Endothelial cell of umbilical vein (primary cell): ENCODE measurements at regions not wholly inside any gene's neighbourhood (a gene's known extent, or its start where the extent isn't known, plus 50 kb on each side); places are given as distances from the start of the nearest gene placed in this dataset.

Experiments
- BruUV-seq: library from RNA; stranded (reverse); fragments of 400-500 nt; replicated peaks from 2 replicates; lab custom pipeline; 2021; lab: Mats Ljungman, UMichigan
- CTCF ChIA-PET: fragments of 300-600, 350-600 bp; sonication (Branson Sonifier 250); formaldehyde crosslinking; loops from one replicate; lab custom pipeline; 2021; ENCODE audit warnings: antibody characterized with exemption, inconsistent platforms; lab: Charles Lee
- POLR2A ChIA-PET: fragments of 300-600, 350-600 bp; sonication (Branson Sonifier 250); formaldehyde crosslinking; loops from one replicate; lab custom pipeline; 2021; ENCODE audit warnings: antibody characterized with exemption, inconsistent platforms; lab: Charles Lee
- DNase-seq: peaks from one replicate; pipeline ENCODE4 v3.0.0-alpha.2; 2011; ENCODE audit warnings: low read depth, low spot score
- FAIRE-seq: peaks from 2 replicates; lab custom pipeline; 2011; peaks lifted over from hg19 to GRCh38; lab: Jason Lieb, UNC
- H2AFZ ChIP-seq: 2 replicates; pipeline ENCODE4 v1.6.0; 2012; ENCODE audit warnings: low read depth, low read length, control low read depth, inconsistent platforms
- H3K27ac ChIP-seq: 2 replicates; pipeline ENCODE4 v1.5.1; 2011; ENCODE audit warnings: low read depth, mild to moderate bottlenecking, control low read depth, low read length, moderate library complexity; ENCODE audit not compliant: insufficient read depth
- H3K27me3 ChIP-seq, 2 experiments: 2 replicates each; pipeline versions ENCODE4 v1.6.0 to v1.6.1; 2011; ENCODE audit warnings: low read length in 2 of 2, mixed read lengths in 1 of 2; ENCODE audit not compliant: control insufficient read depth in 2 of 2, insufficient read depth in 2 of 2
- H3K36me3 ChIP-seq, 2 experiments: 2 replicates in 1 of 2; 3 replicates in 1 of 2; pipeline ENCODE4 v1.5.1; 2011; ENCODE audit warnings: low read length in 2 of 2, mild to moderate bottlenecking in 1 of 2, moderate library complexity in 1 of 2; ENCODE audit not compliant: control insufficient read depth in 2 of 2, insufficient read depth in 2 of 2; ENCODE audit errors: extremely low read depth in 1 of 2
- H3K4me1 ChIP-seq: 3 replicates; pipeline ENCODE4 v1.5.1; 2011; ENCODE audit warnings: mild to moderate bottlenecking, low read length; ENCODE audit not compliant: control insufficient read depth, insufficient read depth; ENCODE audit errors: extremely low read depth
- H3K4me2 ChIP-seq: 2 replicates; pipeline ENCODE4 v1.6.1; 2011; ENCODE audit warnings: low read length, control low read depth, mixed read lengths; ENCODE audit not compliant: insufficient read depth
- H3K4me3 ChIP-seq, 3 experiments: fragments of 200-600 bp in 1 of 3; sonication (generic), shearing (Covaris generic) in 1 of 3; replicated peaks in 1 of 3; 2 replicates each; pipeline ENCODE4 v1.5.1; 2011 to 2016; ENCODE audit warnings: control low read depth in 3 of 3, low read length in 3 of 3, mild to moderate bottlenecking in 2 of 3, inconsistent platforms in 1 of 3, low read depth in 1 of 3, moderate library complexity in 1 of 3; ENCODE audit not compliant: insufficient read depth in 1 of 3
- H3K79me2 ChIP-seq: 2 replicates; pipeline ENCODE4 v1.6.0; 2012; ENCODE audit warnings: low read length, inconsistent platforms; ENCODE audit not compliant: control insufficient read depth, insufficient read depth
- H3K9ac ChIP-seq: replicated peaks from 2 replicates; pipeline ENCODE3; 2011; ENCODE audit warnings: low read length, control low read depth; ENCODE audit not compliant: insufficient read depth; ENCODE audit errors: extremely low read depth
- H3K9me1 ChIP-seq: replicated peaks from 3 replicates; pipeline ENCODE4 v1.6.0; 2011; ENCODE audit warnings: mild to moderate bottlenecking, low read length; ENCODE audit not compliant: control insufficient read depth, insufficient read depth; ENCODE audit errors: extremely low read depth
- H3K9me3 ChIP-seq: replicated peaks from 2 replicates; pipeline ENCODE4 v1.5.1; 2012; ENCODE audit warnings: low read length, inconsistent platforms; ENCODE audit not compliant: control insufficient read depth, insufficient read depth
- H4K20me1 ChIP-seq: replicated peaks from 2 replicates; pipeline ENCODE3; 2011; ENCODE audit warnings: mild to moderate bottlenecking, low read length; ENCODE audit not compliant: control insufficient read depth, insufficient read depth; ENCODE audit errors: extremely low read depth
- FOS ChIP-seq: IDR thresholded peaks from 2 replicates; pipeline ENCODE4 v1.6.1; 2011; ENCODE audit warnings: mild to moderate bottlenecking, low read length, moderate library complexity, borderline replicate concordance; ENCODE audit not compliant: insufficient read depth
- GATA2 ChIP-seq: IDR thresholded peaks from 2 replicates; pipeline ENCODE4 v1.7.0; 2011; ENCODE audit warnings: low read depth, mild to moderate bottlenecking, moderate library complexity, mixed read lengths, low read length; ENCODE audit not compliant: insufficient read length, insufficient read depth
- JUN ChIP-seq: IDR thresholded peaks from 2 replicates; pipeline ENCODE4 v1.6.1; 2011; ENCODE audit warnings: borderline replicate concordance, low read depth; ENCODE audit not compliant: insufficient read length, insufficient read depth
- MAX ChIP-seq: IDR thresholded peaks from 2 replicates; pipeline ENCODE4 v1.6.1; 2011; ENCODE audit not compliant: insufficient read depth, insufficient read length
- dilution Hi-C: fragments of 300-500 bp; cut with MboI; formaldehyde crosslinking; loops from one replicate; pipeline ENCODE4 v1.15.0; 2019; ENCODE audit warnings: low sequenced_read_pairs; ENCODE audit not compliant: extremely low pct_ligation_motif_present
- intact Hi-C: fragments of 100-400 bp; cut with micrococcal nuclease; formaldehyde crosslinking; loops from one replicate; pipeline ENCODE4 v1.10.0; 2022

GRCh38 chr18:70423120-70423519, 134.3 kb downstream of the SOCS6 start:
- no peaks in the 10 kb centered on the region for H3K9me1 ChIP-seq
- peak; percentile 24 for DNase-seq

GRCh38 chr18:70422391-70422965, 133.6 kb downstream of the SOCS6 start:
- Histone ChIP-seq H3K4me2 (peak overlapping the region; percentile 68), H3K9ac (peak overlapping the region; percentile 0), H3K9me1 (no peaks in the 10 kb centered on the region), H2AFZ (no peak overlapping the region), H4K20me1 (no peaks in the 10 kb centered on the region), H3K79me2 (no peaks in the 10 kb centered on the region), H3K36me3 (no peaks in the 10 kb centered on the region), H3K4me3 (no peak overlapping the region), H3K27ac (peak overlapping the region; percentile 99), H3K27me3 (no peaks in the 10 kb centered on the region), H3K4me1 (peaks cover 38% of the 10 kb centered on the region), H3K9me3 (no peaks in the 10 kb centered on the region)
- peak; percentile 9 for TF ChIP-seq GATA2
- TF ChIP-seq JUN = no peak
- no TSS peak for BruUV-seq
- intact Hi-C loops = loop anchor here (1.0 to 5.0 kb wide), 5 partner anchors 64 to 615 kb away; partner anchors contain the start of genes RTTN and SOCS6
- FAIRE-seq (peak; percentile 72), DNase-seq (no peak)
- ChIA-PET POLR2A (interaction anchor here (0.9 kb wide), 1 partner anchor 217 kb away, joined by 3 read pairs; no protein-coding TSS in a partner anchor), CTCF (interaction anchor here (0.6 to 2.9 kb wide), 11 partner anchors 11 to 227 kb away, joined by 3 to 28 read pairs (median 4); partner anchors contain the start of genes RTTN and SOCS6)
- dilution Hi-C loops = no loop called here

More at GRCh38 chr18:70423120-70423519, 134.3 kb downstream of the SOCS6 start:
- no TSS peak for BruUV-seq
- Histone ChIP-seq H3K36me3 (no peaks in the 10 kb centered on the region), H3K27me3 (no peaks in the 10 kb centered on the region), H3K9ac (no peak overlapping the region), H3K4me2 (no peak overlapping the region), H2AFZ (no peak overlapping the region), H3K79me2 (no peaks in the 10 kb centered on the region), H3K27ac (peak overlapping the region; percentile 99), H3K4me3 (no peak overlapping the region), H3K9me3 (no peaks in the 10 kb centered on the region), H4K20me1 (no peaks in the 10 kb centered on the region), H3K4me1 (peaks cover 38% of the 10 kb centered on the region)
- POLR2A ChIA-PET = no interaction called here
- dilution Hi-C loops = no loop called here
- intact Hi-C loops = loop anchor here (5.0 kb wide), 2 partner anchors 86 to 614 kb away; no protein-coding TSS in a partner anchor
- no peak for FAIRE-seq
- CTCF ChIA-PET = interaction anchor here (1.1 to 3.9 kb wide), 5 partner anchors 10 to 228 kb away, joined by 3 to 23 read pairs (median 6); no protein-coding TSS in a partner anchor
- TF ChIP-seq MAX = no peak
- TF ChIP-seq GATA2 = no peak
- TF ChIP-seq JUN = no peak
- TF ChIP-seq FOS = no peak
